ENCODE measurements at regions not wholly inside any gene's neighbourhood (a gene's known extent, or its start where the extent isn't known, plus 50 kb on each side); places are given as distances from the start of the nearest gene placed in this dataset.
"Not testable (repeated sequence)": the region's sequence is repeated elsewhere in the genome, so short reads cannot be mapped to it uniquely, and the experiment has no call there.

- not testable (repeated sequence) for H3K27me3 Mint-ChIP-seq; H3K36me3 Mint-ChIP-seq (ENCODE audit: insufficient read depth); DNase-seq (ENCODE audit: low spot score, unreplicated experiment); H3K27ac Mint-ChIP-seq; H3K9me3 Mint-ChIP-seq (ENCODE audit: low read depth); H3K4me3 Mint-ChIP-seq (ENCODE audit: low read depth)
- peaks cover 54% of the 10 kb centered on the region for H3K4me1 Mint-ChIP-seq (ENCODE audit: low read depth)
These were observed 117.2 kb downstream of the UNC93B1 start for GRCh38 chr11:67886672-67887071.

DNA sequence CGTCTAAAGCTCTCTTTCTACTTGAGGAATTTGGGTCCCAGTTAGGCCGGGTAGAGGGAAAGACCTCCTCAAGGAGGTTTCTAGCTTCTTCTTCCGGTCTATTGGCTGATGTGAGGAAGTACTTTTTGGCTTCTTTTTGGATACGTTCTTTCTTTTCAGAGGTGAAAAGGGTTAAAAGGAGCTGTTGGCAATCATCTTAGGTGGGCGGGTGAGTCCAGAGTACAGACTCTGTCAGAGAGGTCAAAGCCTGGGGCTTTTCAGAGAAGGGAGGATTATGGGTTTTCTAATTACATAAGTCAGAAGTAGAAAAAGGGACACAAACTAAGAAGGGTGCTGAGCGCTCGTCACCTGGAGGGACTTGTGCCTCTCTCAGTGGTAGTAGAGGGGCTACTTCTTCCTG lies 117.7 kb downstream of the UNC93B1 start:
- Mint-ChIP-seq H3K4me1 (ENCODE audit: low read depth) (peaks cover 55% of the 10 kb centered on the region), H3K27ac (peak overlapping the region; percentile 19)
- not testable (repeated sequence) for H3K9me3 Mint-ChIP-seq (ENCODE audit: low read depth); H3K36me3 Mint-ChIP-seq (ENCODE audit: insufficient read depth); H3K4me3 Mint-ChIP-seq (ENCODE audit: low read depth); H3K27me3 Mint-ChIP-seq; DNase-seq (ENCODE audit: low spot score, unreplicated experiment)

DNA sequence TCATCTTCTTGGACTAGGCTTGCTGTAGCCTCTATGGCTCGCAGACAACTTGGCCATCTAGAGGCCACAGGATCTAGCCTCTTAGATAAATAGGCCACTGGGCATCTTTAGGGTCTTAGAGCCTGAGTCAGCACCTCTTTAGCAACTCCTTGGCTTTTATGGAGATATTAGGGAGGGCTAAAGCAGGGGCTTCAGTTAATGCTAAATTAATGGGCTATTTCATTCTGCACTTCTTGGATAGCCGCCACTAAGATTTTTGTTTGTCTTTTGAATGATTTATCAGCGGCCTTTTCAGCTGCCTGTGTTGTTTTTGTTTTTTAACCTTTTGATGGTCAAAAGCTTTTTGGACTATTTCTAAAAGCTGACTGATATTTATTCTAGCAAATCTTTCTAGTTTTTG lies 118.3 kb downstream of the UNC93B1 start:
- not testable (repeated sequence) for H3K27me3 Mint-ChIP-seq; H3K9me3 Mint-ChIP-seq (ENCODE audit: low read depth)

GRCh38 chr11:67884761-67885558 lies 118.9 kb downstream of the UNC93B1 start:
- not testable (repeated sequence) for H3K9me3 Mint-ChIP-seq (ENCODE audit: low read depth); H3K36me3 Mint-ChIP-seq (ENCODE audit: insufficient read depth); H3K27me3 Mint-ChIP-seq; DNase-seq (ENCODE audit: low spot score, unreplicated experiment)
- Mint-ChIP-seq H3K4me3 (ENCODE audit: low read depth) (peak overlapping the region; percentile 4), H3K27ac (peak overlapping the region; percentile 53), H3K4me1 (ENCODE audit: low read depth) (peaks cover 55% of the 10 kb centered on the region)

More for the DNA sequence above, 118.3 kb downstream of the UNC93B1 start:
- not testable (repeated sequence) for H3K4me3 Mint-ChIP-seq (ENCODE audit: low read depth); H3K27ac Mint-ChIP-seq; DNase-seq (ENCODE audit: low spot score, unreplicated experiment); H3K36me3 Mint-ChIP-seq (ENCODE audit: insufficient read depth)
- peaks cover 55% of the 10 kb centered on the region for H3K4me1 Mint-ChIP-seq (ENCODE audit: low read depth)

DNA sequence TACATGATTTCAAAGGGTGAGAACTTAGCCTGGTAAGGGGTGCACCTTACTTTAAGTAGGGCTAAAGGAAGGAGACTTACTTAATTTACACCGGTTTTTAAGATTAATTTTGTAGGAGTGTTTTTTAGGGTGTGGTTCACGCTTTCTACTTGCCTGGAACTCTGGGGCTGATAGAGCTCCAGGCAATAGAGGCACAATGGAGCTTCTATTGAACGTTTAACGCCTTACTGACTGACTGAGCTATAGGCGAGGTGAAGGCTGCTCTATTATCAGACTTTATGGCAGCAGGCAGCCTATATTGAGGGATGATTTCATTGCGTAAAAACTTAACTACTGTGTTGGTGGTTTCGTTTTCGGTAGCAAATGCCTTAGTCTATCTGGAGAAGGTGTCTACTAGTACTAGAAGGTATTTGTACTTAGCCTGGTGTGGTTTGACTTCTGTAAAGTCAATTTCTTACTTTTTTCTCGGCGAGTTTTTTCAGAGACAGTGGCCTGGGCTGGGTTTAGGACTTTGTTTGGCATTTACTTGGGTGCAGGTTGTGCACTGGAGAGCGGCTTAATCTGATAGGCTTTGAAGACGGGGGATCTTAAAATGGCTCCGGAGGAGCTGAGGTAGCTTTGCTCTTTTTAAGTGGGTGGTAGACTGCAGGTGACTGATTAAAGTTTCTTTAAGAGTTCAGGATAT lies 119.7 kb downstream of the UNC93B1 start:
- Mint-ChIP-seq H3K4me1 (ENCODE audit: low read depth) (peaks cover 54% of the 10 kb centered on the region), H3K27ac (peak overlapping the region; percentile 53), H3K4me3 (ENCODE audit: low read depth) (peak overlapping the region; percentile 4)
- not testable (repeated sequence) for H3K27me3 Mint-ChIP-seq; H3K36me3 Mint-ChIP-seq (ENCODE audit: insufficient read depth); H3K9me3 Mint-ChIP-seq (ENCODE audit: low read depth); DNase-seq (ENCODE audit: low spot score, unreplicated experiment)

DNA sequence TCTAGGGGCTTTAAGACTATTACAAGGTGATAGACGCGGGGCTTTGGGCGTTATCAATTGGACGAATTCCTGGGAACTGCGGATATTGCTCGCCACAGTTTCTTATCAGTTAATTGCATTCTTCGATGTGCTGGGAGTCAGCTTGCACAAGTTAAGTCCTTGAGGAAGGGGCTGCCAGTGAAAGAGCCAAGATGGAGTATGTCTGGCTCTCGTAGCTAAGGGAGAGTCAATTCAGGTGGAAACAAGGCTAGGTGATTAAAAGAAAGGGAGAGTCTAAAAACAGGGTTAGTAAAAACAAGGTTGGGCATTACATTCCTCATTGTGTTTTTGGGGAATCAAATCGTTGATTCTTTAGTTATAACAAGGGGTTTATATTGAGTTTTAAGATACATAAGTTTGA lies 121.6 kb downstream of the UNC93B1 start:
- not testable (repeated sequence) for H3K4me3 Mint-ChIP-seq (ENCODE audit: low read depth); H3K9me3 Mint-ChIP-seq (ENCODE audit: low read depth); DNase-seq (ENCODE audit: low spot score, unreplicated experiment); H3K36me3 Mint-ChIP-seq (ENCODE audit: insufficient read depth); H3K27me3 Mint-ChIP-seq
- Mint-ChIP-seq H3K27ac (peak overlapping the region; percentile 73), H3K4me1 (ENCODE audit: low read depth) (peaks cover 39% of the 10 kb centered on the region)

DNA sequence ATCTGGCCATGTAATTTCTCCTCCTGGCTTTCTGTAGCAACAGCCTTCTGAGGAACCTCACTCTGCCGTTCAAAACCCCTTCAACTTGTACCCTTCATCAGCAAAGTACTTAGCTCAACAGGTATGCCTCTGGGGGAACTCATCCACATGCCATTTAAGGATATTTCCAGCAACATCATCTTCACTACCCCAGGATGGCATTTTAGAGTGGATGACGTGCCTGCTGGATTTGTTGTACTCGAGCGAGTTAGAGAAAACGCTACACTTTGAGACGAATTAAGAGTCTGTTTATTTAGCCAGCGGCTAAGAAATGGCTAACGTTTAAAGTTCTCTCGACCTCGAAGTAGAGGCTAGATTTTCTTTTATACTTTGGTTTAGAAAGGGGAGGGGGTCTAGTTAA lies 122.1 kb downstream of the UNC93B1 start:
- DNase-seq (ENCODE audit: low spot score, unreplicated experiment); H3K4me3 Mint-ChIP-seq (ENCODE audit: low read depth); H3K27me3 Mint-ChIP-seq; H3K9me3 Mint-ChIP-seq (ENCODE audit: low read depth); H3K36me3 Mint-ChIP-seq (ENCODE audit: insufficient read depth): not testable (repeated sequence)
- Mint-ChIP-seq H3K27ac (peak overlapping the region; percentile 73), H3K4me1 (ENCODE audit: low read depth) (peaks cover 35% of the 10 kb centered on the region)

GRCh38 chr11:67880594-67881196 lies 123.2 kb downstream of the UNC93B1 start:
- not testable (repeated sequence) for H3K27me3 Mint-ChIP-seq; H3K9me3 Mint-ChIP-seq (ENCODE audit: low read depth); H3K4me3 Mint-ChIP-seq (ENCODE audit: low read depth); DNase-seq (ENCODE audit: low spot score, unreplicated experiment); H3K27ac Mint-ChIP-seq; H3K36me3 Mint-ChIP-seq (ENCODE audit: insufficient read depth)
- peaks cover 29% of the 10 kb centered on the region for H3K4me1 Mint-ChIP-seq (ENCODE audit: low read depth)

GRCh38 chr11:67878666-67879065 lies 125.2 kb downstream of the UNC93B1 start:
- not testable (repeated sequence) for H3K4me3 Mint-ChIP-seq (ENCODE audit: low read depth); H3K9me3 Mint-ChIP-seq (ENCODE audit: low read depth); H3K27me3 Mint-ChIP-seq; H3K27ac Mint-ChIP-seq; H3K36me3 Mint-ChIP-seq (ENCODE audit: insufficient read depth); DNase-seq (ENCODE audit: low spot score, unreplicated experiment)
- H3K4me1 Mint-ChIP-seq (ENCODE audit: low read depth): peaks cover 14% of the 10 kb centered on the region

- not testable (repeated sequence) for H3K36me3 Mint-ChIP-seq (ENCODE audit: insufficient read depth); H3K9me3 Mint-ChIP-seq (ENCODE audit: low read depth); H3K27ac Mint-ChIP-seq; H3K4me3 Mint-ChIP-seq (ENCODE audit: low read depth); DNase-seq (ENCODE audit: low spot score, unreplicated experiment); H3K4me1 Mint-ChIP-seq (ENCODE audit: low read depth); H3K27me3 Mint-ChIP-seq
These were observed 126.6 kb downstream of the UNC93B1 start for GRCh38 chr11:67877316-67877715.

- H3K4me3 Mint-ChIP-seq (ENCODE audit: low read depth); H3K36me3 Mint-ChIP-seq (ENCODE audit: insufficient read depth); H3K9me3 Mint-ChIP-seq (ENCODE audit: low read depth); DNase-seq (ENCODE audit: low spot score, unreplicated experiment); H3K27ac Mint-ChIP-seq; H3K4me1 Mint-ChIP-seq (ENCODE audit: low read depth): not testable (repeated sequence)
- H3K27me3 Mint-ChIP-seq: peaks cover 12% of the 10 kb centered on the region
These were observed 130.7 kb downstream of the UNC93B1 start for GRCh38 chr11:67873223-67873622.

DNA sequence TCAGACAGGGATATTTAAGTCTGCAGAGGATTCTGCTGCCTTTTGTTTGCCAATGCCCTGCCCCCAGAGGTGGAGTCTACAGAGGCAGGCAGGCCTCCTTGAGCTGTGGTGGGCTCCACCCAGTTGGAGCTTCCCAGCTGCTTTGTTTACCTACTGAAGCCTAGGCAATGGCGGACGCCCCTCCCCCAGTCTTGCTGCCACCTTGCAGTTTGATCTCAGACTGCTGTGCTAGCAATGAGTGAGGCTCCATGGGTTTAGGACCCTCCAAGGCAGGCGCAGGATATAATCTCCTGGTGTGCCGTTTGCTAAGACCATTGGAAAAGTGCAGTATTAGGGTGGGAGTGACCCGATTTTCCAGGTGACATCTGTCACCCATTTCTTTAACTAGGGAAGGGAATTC lies 132.7 kb downstream of the UNC93B1 start:
- H3K4me1 Mint-ChIP-seq (ENCODE audit: low read depth); H3K27ac Mint-ChIP-seq; H3K4me3 Mint-ChIP-seq (ENCODE audit: low read depth); H3K36me3 Mint-ChIP-seq (ENCODE audit: insufficient read depth); DNase-seq (ENCODE audit: low spot score, unreplicated experiment); H3K9me3 Mint-ChIP-seq (ENCODE audit: low read depth): not testable (repeated sequence)
- peaks cover 16% of the 10 kb centered on the region for H3K27me3 Mint-ChIP-seq

DNA sequence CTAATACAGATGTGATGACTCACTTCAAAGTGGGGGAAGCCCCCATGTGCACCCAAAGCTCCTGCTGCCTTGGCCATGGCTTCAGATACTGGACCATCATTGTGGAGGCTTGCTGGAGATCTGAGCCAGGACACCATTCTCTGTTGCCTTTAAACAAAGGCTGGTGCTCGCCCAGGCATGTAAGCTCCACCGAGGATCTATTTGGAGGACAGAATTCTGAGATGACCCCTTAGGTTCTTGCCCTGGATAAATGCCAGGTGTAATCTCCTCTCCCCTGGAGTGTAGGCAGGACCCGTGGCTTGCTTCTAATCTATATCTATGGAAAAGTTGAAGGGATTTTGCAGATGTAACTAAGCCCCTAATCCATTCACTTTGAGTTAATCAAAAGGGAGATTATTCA lies 141.0 kb downstream of the UNC93B1 start:
- not testable (repeated sequence) for H3K4me3 Mint-ChIP-seq (ENCODE audit: low read depth); H3K4me1 Mint-ChIP-seq (ENCODE audit: low read depth); H3K27me3 Mint-ChIP-seq; H3K27ac Mint-ChIP-seq; H3K36me3 Mint-ChIP-seq (ENCODE audit: insufficient read depth); H3K9me3 Mint-ChIP-seq (ENCODE audit: low read depth); DNase-seq (ENCODE audit: low spot score, unreplicated experiment)
